HEK293 (cell line): ENCODE measurements at regions not wholly inside any gene's neighbourhood (a gene's known extent, or its start where the extent isn't known, plus 50 kb on each side); places are given as distances from the start of the nearest gene placed in this dataset.

Experiments
- YY1 ChIP-seq: fragments of 450-650 bp; formaldehyde crosslinking; IDR thresholded peaks from 2 replicates; pipeline ENCODE4 v1.5.1; 2018; ENCODE audit warnings: missing biosample characterization, missing genetic modification characterization
- ZBTB21 ChIP-seq: fragments of 450-650 bp; formaldehyde crosslinking; IDR thresholded peaks from 2 replicates; pipeline ENCODE4 v1.5.1; 2017; ENCODE audit warnings: missing biosample characterization, missing genetic modification characterization
- ZBTB8A ChIP-seq: fragments of 450-650 bp; formaldehyde crosslinking; IDR thresholded peaks from 2 replicates; pipeline ENCODE4 v1.5.1; 2016; ENCODE audit warnings: missing biosample characterization, missing genetic modification characterization
- ZFP41 ChIP-seq: fragments of 450-650 bp; formaldehyde crosslinking; IDR thresholded peaks from 2 replicates; pipeline ENCODE4 v1.5.1; 2016; ENCODE audit warnings: missing biosample characterization, missing genetic modification characterization, borderline replicate concordance
- ZNF2 ChIP-seq: fragments of 450-650 bp; formaldehyde crosslinking; IDR thresholded peaks from 2 replicates; pipeline ENCODE4 v1.5.1; 2016; ENCODE audit warnings: missing biosample characterization, missing genetic modification characterization
- ZNF48 ChIP-seq: fragments of 450-650 bp; formaldehyde crosslinking; IDR thresholded peaks from 2 replicates; pipeline ENCODE4 v1.5.1; 2016; ENCODE audit warnings: missing biosample characterization, missing genetic modification characterization
- TF ChIP-seq, protein P1 (sequence below): fragments of 450-650 bp; formaldehyde crosslinking; IDR thresholded peaks from 2 replicates; pipeline ENCODE4 v1.5.1; 2016; ENCODE audit warnings: missing biosample characterization, missing genetic modification characterization
- TF ChIP-seq, protein P2 (sequence below): fragments of 450-650 bp; formaldehyde crosslinking; IDR thresholded peaks from 2 replicates; pipeline ENCODE4 v1.5.1; 2016; ENCODE audit warnings: missing biosample characterization, missing genetic modification characterization

GRCh38 chr1:224499204-224499603 is 64.6 kb upstream of the WDR26 start:
- TF ChIP-seq ZNF2 (tag by site-specific recombination) (no peak), ZBTB21 (tag by site-specific recombination) (no peak), ZNF48 (tag by site-specific recombination) (no peak), ZBTB8A (tag by site-specific recombination) (no peak), YY1 (tag by site-specific recombination) (no peak), ZFP41 (no peak)
- TF ChIP-seq, protein P1, sequence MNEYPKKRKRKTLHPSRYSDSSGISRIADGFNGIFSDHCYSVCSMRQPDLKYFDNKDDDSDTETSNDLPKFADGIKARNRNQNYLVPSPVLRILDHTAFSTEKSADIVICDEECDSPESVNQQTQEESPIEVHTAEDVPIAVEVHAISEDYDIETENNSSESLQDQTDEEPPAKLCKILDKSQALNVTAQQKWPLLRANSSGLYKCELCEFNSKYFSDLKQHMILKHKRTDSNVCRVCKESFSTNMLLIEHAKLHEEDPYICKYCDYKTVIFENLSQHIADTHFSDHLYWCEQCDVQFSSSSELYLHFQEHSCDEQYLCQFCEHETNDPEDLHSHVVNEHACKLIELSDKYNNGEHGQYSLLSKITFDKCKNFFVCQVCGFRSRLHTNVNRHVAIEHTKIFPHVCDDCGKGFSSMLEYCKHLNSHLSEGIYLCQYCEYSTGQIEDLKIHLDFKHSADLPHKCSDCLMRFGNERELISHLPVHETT (tag by site-specific recombination) = no peak
- TF ChIP-seq, protein P2, sequence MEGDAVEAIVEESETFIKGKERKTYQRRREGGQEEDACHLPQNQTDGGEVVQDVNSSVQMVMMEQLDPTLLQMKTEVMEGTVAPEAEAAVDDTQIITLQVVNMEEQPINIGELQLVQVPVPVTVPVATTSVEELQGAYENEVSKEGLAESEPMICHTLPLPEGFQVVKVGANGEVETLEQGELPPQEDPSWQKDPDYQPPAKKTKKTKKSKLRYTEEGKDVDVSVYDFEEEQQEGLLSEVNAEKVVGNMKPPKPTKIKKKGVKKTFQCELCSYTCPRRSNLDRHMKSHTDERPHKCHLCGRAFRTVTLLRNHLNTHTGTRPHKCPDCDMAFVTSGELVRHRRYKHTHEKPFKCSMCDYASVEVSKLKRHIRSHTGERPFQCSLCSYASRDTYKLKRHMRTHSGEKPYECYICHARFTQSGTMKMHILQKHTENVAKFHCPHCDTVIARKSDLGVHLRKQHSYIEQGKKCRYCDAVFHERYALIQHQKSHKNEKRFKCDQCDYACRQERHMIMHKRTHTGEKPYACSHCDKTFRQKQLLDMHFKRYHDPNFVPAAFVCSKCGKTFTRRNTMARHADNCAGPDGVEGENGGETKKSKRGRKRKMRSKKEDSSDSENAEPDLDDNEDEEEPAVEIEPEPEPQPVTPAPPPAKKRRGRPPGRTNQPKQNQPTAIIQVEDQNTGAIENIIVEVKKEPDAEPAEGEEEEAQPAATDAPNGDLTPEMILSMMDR (tag by site-specific recombination) = no peak
